Mucosa of gallbladder (tissue), 1 donor: ENCODE measurements at regions not wholly inside any gene's neighbourhood (a gene's known extent, or its start where the extent isn't known, plus 50 kb on each side); places are given as distances from the start of the nearest gene placed in this dataset.
"Not testable (repeated sequence)": the region's sequence is repeated elsewhere in the genome, so short reads cannot be mapped to it uniquely, and the experiment has no call there.

ENCODE experiments used
- DNase-seq: peaks from one replicate; pipeline ENCODE4 v3.0.0-alpha.2; 2020; ENCODE audit warnings: low spot score
- donor health status: DM: no; HTN: no; CAD: no.

GRCh38 chr3:153370680-153371079, 208.7 kb downstream of the RAP2B start:
- DNase-seq: no peak

GRCh38 chr3:153372326-153372725, 210.3 kb downstream of the RAP2B start:
- no peak for DNase-seq

- DNase-seq: no peak
Observed at GRCh38 chr3:153373606-153374005, 211.6 kb downstream of the RAP2B start.

GRCh38 chr3:153378366-153378765, 216.3 kb downstream of the RAP2B start:
- DNase-seq: not testable (repeated sequence)

- DNase-seq: no peak
Observed at GRCh38 chr3:153379516-153379915, 217.5 kb downstream of the RAP2B start.

- DNase-seq: no peak
Observed at GRCh38 chr3:153385343-153385742, 223.3 kb downstream of the RAP2B start.

- no peak for DNase-seq
Observed at GRCh38 chr3:153392363-153392762, 230.3 kb downstream of the RAP2B start.

- DNase-seq: no peak
Observed at GRCh38 chr3:153394017-153394416, 232.0 kb downstream of the RAP2B start.

GRCh38 chr3:153396581-153396980, 234.6 kb downstream of the RAP2B start:
- DNase-seq: no peak

- no peak for DNase-seq
Observed at GRCh38 chr3:153397794-153398193, 235.8 kb downstream of the RAP2B start.

- DNase-seq: no peak
Observed at GRCh38 chr3:153399636-153400035, 237.6 kb downstream of the RAP2B start.

GRCh38 chr3:153400641-153401040, 238.6 kb downstream of the RAP2B start:
- no peak for DNase-seq

- no peak for DNase-seq
Observed at GRCh38 chr3:153404157-153404556, 242.1 kb downstream of the RAP2B start.

- not testable (repeated sequence) for DNase-seq
Observed at GRCh38 chr3:153405320-153405719, 243.3 kb downstream of the RAP2B start.

- DNase-seq: no peak
Observed at GRCh38 chr3:153410517-153410916, 248.5 kb downstream of the RAP2B start.

GRCh38 chr3:153414982-153415381, 253.0 kb downstream of the RAP2B start:
- DNase-seq: no peak

- DNase-seq: no peak
Observed at GRCh38 chr3:153422314-153422713, 260.3 kb downstream of the RAP2B start.

GRCh38 chr3:153423820-153424219, 261.8 kb downstream of the RAP2B start:
- DNase-seq: not testable (repeated sequence)

- DNase-seq: no peak
Observed at GRCh38 chr3:153426344-153426743, 264.3 kb downstream of the RAP2B start.

GRCh38 chr3:153426803-153427202, 264.8 kb downstream of the RAP2B start:
- DNase-seq: no peak

GRCh38 chr3:153429821-153430220, 267.8 kb downstream of the RAP2B start:
- no peak for DNase-seq

GRCh38 chr3:153431076-153431475, 269.1 kb downstream of the RAP2B start:
- no peak for DNase-seq

- DNase-seq: no peak
Observed at GRCh38 chr3:153437666-153438065, 275.6 kb downstream of the RAP2B start.

- no peak for DNase-seq
Observed at GRCh38 chr3:153438271-153438670, 276.2 kb downstream of the RAP2B start.

- DNase-seq: no peak
Observed at GRCh38 chr3:153439780-153440179, 277.8 kb downstream of the RAP2B start.
